HCEC 1CT (cell line): ENCODE measurements at regions not wholly inside any gene's neighbourhood (a gene's known extent, or its start where the extent isn't known, plus 50 kb on each side); places are given as distances from the start of the nearest gene placed in this dataset.
"Not testable (repeated sequence)": the region's sequence is repeated elsewhere in the genome, so short reads cannot be mapped to it uniquely, and the experiment has no call there.

Experiments
- DNase-seq: peaks from one replicate; pipeline ENCODE4 v3.0.0-alpha.2; 2017

GRCh38 chr2:236632295-236633218 is 62.9 kb downstream of the ACKR3 start:
- DNase-seq: no peak

- no peak for DNase-seq
These were observed 63.6 kb downstream of the ACKR3 start for GRCh38 chr2:236633219-236633570.

- DNase-seq: no peak
These were observed 64.3 kb downstream of the ACKR3 start for GRCh38 chr2:236633775-236634560.

- DNase-seq: no peak
These were observed 66.6 kb downstream of the ACKR3 start for GRCh38 chr2:236636261-236636660.

GRCh38 chr2:236636714-236637470 is 67.3 kb downstream of the ACKR3 start:
- DNase-seq: no peak

GRCh38 chr2:236637686-236638569 is 68.3 kb downstream of the ACKR3 start:
- DNase-seq: no peak

- no peak for DNase-seq
These were observed 69.1 kb downstream of the ACKR3 start for GRCh38 chr2:236638707-236639106.

- no peak for DNase-seq
These were observed 70.0 kb downstream of the ACKR3 start for GRCh38 chr2:236639461-236640235.

- DNase-seq: no peak
These were observed 71.6 kb downstream of the ACKR3 start for GRCh38 chr2:236641051-236641726.

- no peak for DNase-seq
These were observed 72.5 kb downstream of the ACKR3 start for GRCh38 chr2:236642125-236642524.

- DNase-seq: peak; percentile 97
These were observed 73.1 kb downstream of the ACKR3 start for GRCh38 chr2:236642584-236643291.

- DNase-seq: no peak
These were observed 73.9 kb downstream of the ACKR3 start for GRCh38 chr2:236643480-236643879.

GRCh38 chr2:236644067-236644466 is 74.4 kb downstream of the ACKR3 start:
- DNase-seq: no peak

- DNase-seq: no peak
These were observed 74.9 kb downstream of the ACKR3 start for GRCh38 chr2:236644502-236644911.

- DNase-seq: not testable (repeated sequence)
These were observed 75.5 kb downstream of the ACKR3 start for GRCh38 chr2:236645141-236645540.

GRCh38 chr2:236646441-236646840 is 76.8 kb downstream of the ACKR3 start:
- no peak for DNase-seq

- DNase-seq: no peak
These were observed 77.2 kb downstream of the ACKR3 start for GRCh38 chr2:236646871-236647270.

GRCh38 chr2:236647621-236648020 is 78.0 kb downstream of the ACKR3 start:
- DNase-seq: no peak

GRCh38 chr2:236653863-236654262 is 84.2 kb downstream of the ACKR3 start:
- no peak for DNase-seq

GRCh38 chr2:236654496-236654895 is 84.9 kb downstream of the ACKR3 start:
- no peak for DNase-seq
